ENCODE measurements at regions not wholly inside any gene's neighbourhood (a gene's known extent, or its start where the extent isn't known, plus 50 kb on each side); places are given as distances from the start of the nearest gene placed in this dataset.
"Not testable (repeated sequence)": the region's sequence is repeated elsewhere in the genome, so short reads cannot be mapped to it uniquely, and the experiment has no call there.

- Mint-ChIP-seq H3K27me3 (ENCODE audit: low read depth in 3 of 3) (peaks cover 3 to 6% (median 4%) of the 10 kb centered on the region in 3 donors), H3K4me3 (no peak overlapping the region), H3K9me3 (peaks cover 0 to 3% (median under 1%) of the 10 kb centered on the region in 6 donors), H3K27ac (no peak overlapping the region), H3K4me1 (no peaks in the 10 kb centered on the region), H3K36me3 (no peaks in the 10 kb centered on the region)
- no peak for DNase-seq
Measured at GRCh38 chr2:72026819-72027425, 120.7 kb downstream of the CYP26B1 start.

GRCh38 chr2:72024451-72025175 lies 123.0 kb downstream of the CYP26B1 start:
- DNase-seq: no peak
- Mint-ChIP-seq H3K27ac (no peak overlapping the region), H3K4me1 (no peaks in the 10 kb centered on the region), H3K36me3 (no peaks in the 10 kb centered on the region), H3K4me3 (no peak overlapping the region), H3K27me3 (ENCODE audit: low read depth in 3 of 3) (peaks cover 0 to 3% (median 1%) of the 10 kb centered on the region in 3 donors), H3K9me3 (peaks cover 0 to 3% (median under 1%) of the 10 kb centered on the region in 6 donors)

- H3K27ac Mint-ChIP-seq: no peak overlapping the region
- DNase-seq: no peak
- no peak overlapping the region for H3K4me3 Mint-ChIP-seq
- no peaks in the 10 kb centered on the region for H3K36me3 Mint-ChIP-seq
- peaks cover 0 to 2% (median 1%) of the 10 kb centered on the region in 3 donors for H3K27me3 Mint-ChIP-seq (ENCODE audit: low read depth in 3 of 3)
- no peaks in the 10 kb centered on the region for H3K4me1 Mint-ChIP-seq
- peaks cover 0 to 2% (median under 1%) of the 10 kb centered on the region in 6 donors for H3K9me3 Mint-ChIP-seq
Measured at GRCh38 chr2:72023678-72024390, 123.8 kb downstream of the CYP26B1 start.

- not testable (repeated sequence) for DNase-seq, H3K4me1 Mint-ChIP-seq, H3K9me3 Mint-ChIP-seq
Measured at GRCh38 chr2:72021371-72021770, 126.3 kb downstream of the CYP26B1 start.

GRCh38 chr2:72015266-72015665 lies 132.4 kb downstream of the CYP26B1 start:
- Mint-ChIP-seq H3K36me3 (no peaks in the 10 kb centered on the region), H3K27me3 (ENCODE audit: low read depth in 3 of 3) (peaks cover 0 to 4% (median 3%) of the 10 kb centered on the region in 3 donors), H3K9me3 (no peaks in the 10 kb centered on the region), H3K4me3 (no peak overlapping the region), H3K27ac (no peak overlapping the region), H3K4me1 (no peaks in the 10 kb centered on the region)
- DNase-seq: no peak

More at GRCh38 chr2:72021371-72021770, 126.3 kb downstream of the CYP26B1 start:
- H3K27ac Mint-ChIP-seq; H3K27me3 Mint-ChIP-seq (ENCODE audit: low read depth in 3 of 3); H3K36me3 Mint-ChIP-seq; H3K4me3 Mint-ChIP-seq: not testable (repeated sequence)

- H3K27ac Mint-ChIP-seq: no peak overlapping the region
- H3K36me3 Mint-ChIP-seq: no peaks in the 10 kb centered on the region
- H3K4me3 Mint-ChIP-seq: no peak overlapping the region
- no peak for DNase-seq
- H3K9me3 Mint-ChIP-seq: no peaks in the 10 kb centered on the region
- peaks cover 0 to 4% (median 3%) of the 10 kb centered on the region in 3 donors for H3K27me3 Mint-ChIP-seq (ENCODE audit: low read depth in 3 of 3)
- H3K4me1 Mint-ChIP-seq: no peaks in the 10 kb centered on the region
Measured at GRCh38 chr2:72014831-72015230, 132.8 kb downstream of the CYP26B1 start.

- Mint-ChIP-seq H3K27ac (no peak overlapping the region), H3K27me3 (ENCODE audit: low read depth in 3 of 3) (peaks cover 0 to 4% (median 3%) of the 10 kb centered on the region in 3 donors), H3K9me3 (no peaks in the 10 kb centered on the region), H3K4me3 (no peak overlapping the region), H3K4me1 (no peaks in the 10 kb centered on the region), H3K36me3 (no peaks in the 10 kb centered on the region)
- no peak for DNase-seq
Measured at GRCh38 chr2:72013726-72014125, 133.9 kb downstream of the CYP26B1 start.

- H3K36me3 Mint-ChIP-seq: no peaks in the 10 kb centered on the region
- no peak for DNase-seq
- no peak overlapping the region for H3K27ac Mint-ChIP-seq
- H3K9me3 Mint-ChIP-seq: no peaks in the 10 kb centered on the region
- peaks cover 0 to 4% (median 3%) of the 10 kb centered on the region in 3 donors for H3K27me3 Mint-ChIP-seq (ENCODE audit: low read depth in 3 of 3)
- no peaks in the 10 kb centered on the region for H3K4me1 Mint-ChIP-seq
- H3K4me3 Mint-ChIP-seq: no peak overlapping the region
Measured at GRCh38 chr2:72012886-72013574, 134.6 kb downstream of the CYP26B1 start.

- Mint-ChIP-seq H3K4me1 (no peaks in the 10 kb centered on the region), H3K27me3 (ENCODE audit: low read depth in 3 of 3) (peaks cover 0 to 4% (median 3%) of the 10 kb centered on the region in 3 donors), H3K27ac (no peak overlapping the region), H3K36me3 (no peaks in the 10 kb centered on the region), H3K4me3 (no peak overlapping the region), H3K9me3 (no peaks in the 10 kb centered on the region)
- no peak for DNase-seq
Measured at GRCh38 chr2:72011791-72012190, 135.9 kb downstream of the CYP26B1 start.

GRCh38 chr2:72011370-72011689 lies 136.3 kb downstream of the CYP26B1 start:
- H3K27ac Mint-ChIP-seq: no peak overlapping the region
- H3K4me3 Mint-ChIP-seq: no peak overlapping the region
- no peaks in the 10 kb centered on the region for H3K4me1 Mint-ChIP-seq
- H3K9me3 Mint-ChIP-seq: no peaks in the 10 kb centered on the region
- DNase-seq: no peak
- no peaks in the 10 kb centered on the region for H3K36me3 Mint-ChIP-seq
- peaks cover 0 to 4% (median 4%) of the 10 kb centered on the region in 3 donors for H3K27me3 Mint-ChIP-seq (ENCODE audit: low read depth in 3 of 3)

- H3K4me3 Mint-ChIP-seq: no peak overlapping the region
Measured at GRCh38 chr2:72010647-72011369, 136.9 kb downstream of the CYP26B1 start.

GRCh38 chr2:72008608-72009007 lies 139.1 kb downstream of the CYP26B1 start:
- Mint-ChIP-seq H3K27me3 (ENCODE audit: low read depth in 3 of 3) (peaks cover 0 to 15% (median 4%) of the 10 kb centered on the region in 3 donors), H3K4me1 (no peaks in the 10 kb centered on the region), H3K4me3 (no peak overlapping the region), H3K36me3 (no peaks in the 10 kb centered on the region), H3K27ac (no peak overlapping the region), H3K9me3 (no peaks in the 10 kb centered on the region)
- DNase-seq: no peak

More at GRCh38 chr2:72010647-72011369, 136.9 kb downstream of the CYP26B1 start:
- Mint-ChIP-seq H3K4me1 (no peaks in the 10 kb centered on the region), H3K36me3 (no peaks in the 10 kb centered on the region), H3K9me3 (no peaks in the 10 kb centered on the region), H3K27ac (no peak overlapping the region), H3K27me3 (ENCODE audit: low read depth in 3 of 3) (peaks cover 0 to 9% (median 4%) of the 10 kb centered on the region in 3 donors)
- DNase-seq: no peak

GRCh38 chr2:72007402-72007801 lies 140.3 kb downstream of the CYP26B1 start:
- Mint-ChIP-seq H3K9me3 (no peaks in the 10 kb centered on the region), H3K36me3 (no peaks in the 10 kb centered on the region), H3K27ac (no peak overlapping the region), H3K27me3 (ENCODE audit: low read depth in 3 of 3) (peaks cover 0 to 19% (median 2%) of the 10 kb centered on the region in 3 donors), H3K4me3 (no peak overlapping the region), H3K4me1 (no peaks in the 10 kb centered on the region)
- DNase-seq: no peak
